Subcutaneous abdominal adipose tissue (tissue), 5 donors: ENCODE measurements at regions not wholly inside any gene's neighbourhood (a gene's known extent, or its start where the extent isn't known, plus 50 kb on each side); places are given as distances from the start of the nearest gene placed in this dataset.
A peak's percentile ranks its signal among the peaks of the same experiment; 100 is the strongest.

Experiments used
- H3K27ac ChIP-seq: one replicate; pipeline ENCODE4 v1.7.0; 2013; ENCODE audit warnings: low read depth, mild to moderate bottlenecking, inconsistent platforms, low read length, moderate library complexity
- H3K27me3 ChIP-seq, 5 donors: one replicate each; pipeline ENCODE4 v1.7.0; 2013; ENCODE audit warnings: low read length in 5 of 5, inconsistent platforms in 1 of 5; ENCODE audit not compliant: control insufficient read depth in 5 of 5, insufficient read depth in 4 of 5
- H3K36me3 ChIP-seq, 5 donors: one replicate each; pipeline ENCODE4 v1.7.0; 2013; ENCODE audit warnings: low read length in 5 of 5; ENCODE audit not compliant: control insufficient read depth in 5 of 5, insufficient read depth in 5 of 5
- H3K4me1 ChIP-seq, 5 donors: one replicate each; pipeline ENCODE4 v1.7.0; 2013; ENCODE audit warnings: low read length in 5 of 5, mild to moderate bottlenecking in 3 of 5, moderate library complexity in 1 of 5; ENCODE audit not compliant: control insufficient read depth in 5 of 5, insufficient read depth in 5 of 5
- H3K4me3 ChIP-seq, 5 donors: one replicate each; pipeline ENCODE4 v1.7.0; 2013; ENCODE audit warnings: low read length in 5 of 5, low read depth in 1 of 5
- H3K9ac ChIP-seq, 5 donors: one replicate each; pipeline ENCODE4 v1.7.0; 2013; ENCODE audit warnings: low read length in 5 of 5, mild to moderate bottlenecking in 4 of 5, moderate library complexity in 3 of 5
- H3K9me3 ChIP-seq, 5 donors: one replicate each; pipeline ENCODE4 v1.7.0; 2013; ENCODE audit warnings: low read length in 5 of 5; ENCODE audit not compliant: control insufficient read depth in 5 of 5
- donor health status: healthy.
- donor health status: healthy.
- donor health status: healthy.
- donor health status: healthy.
- donor health status: healthy.

DNA sequence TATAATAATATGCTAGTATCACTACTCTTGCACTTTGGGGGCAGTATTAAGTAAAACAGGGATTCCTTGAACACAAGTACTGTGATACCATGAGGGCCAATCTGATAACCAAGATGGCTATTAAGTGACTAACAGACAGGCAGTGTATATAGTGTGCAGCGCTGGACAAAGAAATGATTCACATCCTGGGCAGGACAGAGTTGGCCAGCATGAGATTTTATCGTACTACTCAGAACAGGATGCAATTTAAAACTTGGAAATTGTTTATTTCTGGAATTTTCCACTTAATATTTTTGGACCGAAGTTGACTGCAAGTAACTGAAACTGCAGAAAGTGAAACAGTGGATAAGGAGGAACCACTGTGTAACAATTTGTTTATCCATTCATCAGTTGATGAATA is 74.6 kb downstream of the DNTTIP2 start:
- peaks cover 0 to 5% (median 0%) of the 10 kb centered on the region in 5 donors for H3K9me3 ChIP-seq
- peak overlapping the region in 2 of 5 donors; percentile 3 to 35 for H3K4me3 ChIP-seq
- H3K27ac ChIP-seq: peak overlapping the region; percentile 70
- H3K9ac ChIP-seq: no peak overlapping the region
- no peaks in the 10 kb centered on the region for H3K27me3 ChIP-seq
- H3K36me3 ChIP-seq: no peaks in the 10 kb centered on the region
- H3K4me1 ChIP-seq: peaks cover 0 to 17% (median 3%) of the 10 kb centered on the region in 5 donors

GRCh38 chr1:93801471-93801870 is 77.5 kb downstream of the DNTTIP2 start:
- Histone ChIP-seq H3K4me1 (peaks cover 0 to 22% (median 9%) of the 10 kb centered on the region in 5 donors), H3K9ac (no peak overlapping the region), H3K4me3 (no peak overlapping the region), H3K27ac (no peak overlapping the region), H3K27me3 (no peaks in the 10 kb centered on the region), H3K36me3 (no peaks in the 10 kb centered on the region), H3K9me3 (no peaks in the 10 kb centered on the region)

GRCh38 chr1:93800856-93801255 is 78.2 kb downstream of the DNTTIP2 start:
- peaks cover 0 to 22% (median 9%) of the 10 kb centered on the region in 5 donors for H3K4me1 ChIP-seq
- H3K27ac ChIP-seq: no peak overlapping the region
- H3K27me3 ChIP-seq: no peaks in the 10 kb centered on the region
- H3K9me3 ChIP-seq: no peaks in the 10 kb centered on the region
- no peak overlapping the region for H3K4me3 ChIP-seq
- H3K36me3 ChIP-seq: no peaks in the 10 kb centered on the region
- no peak overlapping the region for H3K9ac ChIP-seq

GRCh38 chr1:93798291-93798690 is 80.7 kb downstream of the DNTTIP2 start:
- H3K27me3 ChIP-seq: no peaks in the 10 kb centered on the region

GRCh38 chr1:93784538-93784937 is 94.5 kb downstream of the DNTTIP2 start:
- no peak overlapping the region for H3K27ac ChIP-seq
- H3K9ac ChIP-seq: no peak overlapping the region
- H3K36me3 ChIP-seq: no peaks in the 10 kb centered on the region
- no peaks in the 10 kb centered on the region for H3K27me3 ChIP-seq
- peaks cover 0 to 4% (median 0%) of the 10 kb centered on the region in 5 donors for H3K4me1 ChIP-seq
- no peak overlapping the region for H3K4me3 ChIP-seq
- H3K9me3 ChIP-seq: peaks cover 0 to 12% (median 5%) of the 10 kb centered on the region in 5 donors

More at GRCh38 chr1:93798291-93798690, 80.7 kb downstream of the DNTTIP2 start:
- no peak overlapping the region for H3K9ac ChIP-seq
- no peak overlapping the region for H3K4me3 ChIP-seq
- H3K9me3 ChIP-seq: no peaks in the 10 kb centered on the region
- H3K4me1 ChIP-seq: peaks cover 0 to 9% (median 6%) of the 10 kb centered on the region in 5 donors
- H3K36me3 ChIP-seq: no peaks in the 10 kb centered on the region
- no peak overlapping the region for H3K27ac ChIP-seq

DNA sequence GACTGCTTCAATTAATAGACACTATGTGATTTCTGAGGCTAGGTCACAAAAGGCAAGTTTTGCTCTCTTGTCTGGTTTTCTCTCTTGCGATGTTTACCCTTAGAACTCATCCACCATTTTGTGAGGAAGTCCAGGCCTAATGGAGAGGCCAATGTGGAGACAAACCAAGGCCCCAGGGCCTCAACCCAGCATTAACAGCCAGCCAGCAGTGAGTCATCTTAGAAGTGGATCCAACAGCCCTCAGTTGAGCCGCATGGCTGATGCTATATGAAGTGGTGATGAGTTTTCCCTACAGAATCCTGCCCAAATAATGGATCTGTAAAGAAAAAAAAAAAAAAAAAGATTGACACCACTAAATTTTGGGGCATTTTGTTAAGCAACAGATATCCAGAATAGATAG is 95.1 kb downstream of the DNTTIP2 start:
- peaks cover 0 to 6% (median 5%) of the 10 kb centered on the region in 5 donors for H3K9me3 ChIP-seq
- H3K4me1 ChIP-seq: peaks cover 0 to 4% (median 0%) of the 10 kb centered on the region in 5 donors
- no peak overlapping the region for H3K9ac ChIP-seq
- no peaks in the 10 kb centered on the region for H3K36me3 ChIP-seq
- no peaks in the 10 kb centered on the region for H3K27me3 ChIP-seq
- no peak overlapping the region for H3K27ac ChIP-seq
- no peak overlapping the region for H3K4me3 ChIP-seq

GRCh38 chr1:93779540-93780165 is 98.0 kb upstream of the BCAR3 start:
- no peak overlapping the region for H3K27ac ChIP-seq
- no peak overlapping the region for H3K9ac ChIP-seq
- H3K4me3 ChIP-seq: no peak overlapping the region
- H3K27me3 ChIP-seq: no peaks in the 10 kb centered on the region
- H3K4me1 ChIP-seq: peaks cover 0 to 4% (median 0%) of the 10 kb centered on the region in 5 donors
- H3K9me3 ChIP-seq: no peaks in the 10 kb centered on the region
- H3K36me3 ChIP-seq: no peaks in the 10 kb centered on the region

GRCh38 chr1:93778457-93778856 is 96.8 kb upstream of the BCAR3 start:
- no peak overlapping the region for H3K9ac ChIP-seq
- H3K9me3 ChIP-seq: no peaks in the 10 kb centered on the region

DNA sequence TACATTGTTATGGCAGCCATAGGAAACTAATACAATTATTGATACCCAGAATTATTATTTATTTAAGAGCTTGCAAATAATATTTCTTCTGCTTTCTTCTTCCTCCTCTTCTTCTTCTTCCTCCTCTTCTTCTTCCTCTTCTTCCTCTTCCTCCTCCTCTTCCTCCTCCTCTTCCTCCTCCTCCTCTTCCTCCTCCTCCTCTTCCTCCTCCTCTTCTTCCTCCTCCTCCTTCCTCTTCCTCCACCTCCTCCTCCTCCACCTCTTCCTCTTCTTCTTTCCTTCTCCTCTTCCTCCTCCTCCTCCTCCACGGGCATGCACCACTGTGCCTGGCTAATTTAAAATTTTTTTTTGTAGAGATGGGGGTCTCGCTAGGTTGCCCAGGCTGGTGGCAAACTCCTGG is 95.6 kb upstream of the BCAR3 start:
- H3K36me3 ChIP-seq: no peaks in the 10 kb centered on the region
- H3K9ac ChIP-seq: no peak overlapping the region
- no peaks in the 10 kb centered on the region for H3K9me3 ChIP-seq
- no peak overlapping the region for H3K27ac ChIP-seq
- no peak overlapping the region for H3K4me3 ChIP-seq
- peaks cover 0 to 4% (median 0%) of the 10 kb centered on the region in 5 donors for H3K4me1 ChIP-seq
- no peaks in the 10 kb centered on the region for H3K27me3 ChIP-seq

More at GRCh38 chr1:93778457-93778856, 96.8 kb upstream of the BCAR3 start:
- H3K4me1 ChIP-seq: peaks cover 0 to 4% (median 0%) of the 10 kb centered on the region in 5 donors
- H3K27me3 ChIP-seq: no peaks in the 10 kb centered on the region
- no peak overlapping the region for H3K27ac ChIP-seq
- no peaks in the 10 kb centered on the region for H3K36me3 ChIP-seq
- H3K4me3 ChIP-seq: no peak overlapping the region

DNA sequence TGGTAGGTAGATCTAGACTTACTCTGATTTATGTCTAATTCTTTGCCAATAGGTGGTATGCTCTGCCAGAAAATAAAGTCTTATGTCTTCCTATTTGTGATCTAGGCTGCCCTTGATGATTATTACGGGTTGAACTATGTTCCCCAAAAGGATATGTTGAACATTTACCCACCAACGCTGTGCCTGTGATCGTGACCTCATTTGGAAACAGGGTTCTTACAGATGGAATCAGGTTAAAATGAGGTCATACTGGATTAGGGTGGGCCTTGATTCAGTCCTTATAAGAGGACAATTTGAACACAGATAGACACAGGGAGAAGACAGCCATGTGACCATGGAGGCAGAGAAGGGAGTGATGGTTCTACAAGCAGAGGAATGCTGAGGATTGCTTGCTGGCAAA is 95.1 kb upstream of the BCAR3 start:
- Histone ChIP-seq H3K27ac (no peak overlapping the region), H3K4me1 (peaks cover 0 to 4% (median 0%) of the 10 kb centered on the region in 5 donors), H3K4me3 (no peak overlapping the region), H3K9ac (no peak overlapping the region), H3K36me3 (no peaks in the 10 kb centered on the region), H3K9me3 (no peaks in the 10 kb centered on the region), H3K27me3 (no peaks in the 10 kb centered on the region)
